Hepatocyte (in vitro differentiated cells): ENCODE measurements at regions not wholly inside any gene's neighbourhood (a gene's known extent, or its start where the extent isn't known, plus 50 kb on each side); places are given as distances from the start of the nearest gene placed in this dataset.
"Not testable (repeated sequence)": the region's sequence is repeated elsewhere in the genome, so short reads cannot be mapped to it uniquely, and the experiment has no call there.

Experiments
- CTCF ChIP-seq: fragments of 200-600 bp; sonication (generic); IDR thresholded peaks from 2 replicates; pipeline ENCODE4 v1.5.1; 2016; ENCODE audit warnings: antibody characterized with exemption, mild to moderate bottlenecking; ENCODE audit not compliant: poor library complexity
- EZH2 ChIP-seq: fragments of 200-600 bp; sonication (generic); IDR thresholded peaks from 2 replicates; pipeline ENCODE4 v1.6.1; 2016; ENCODE audit warnings: antibody characterized with exemption, mild to moderate bottlenecking, borderline replicate concordance
- EZH2phosphoT487 ChIP-seq: fragments of 200-600 bp; sonication (generic); IDR thresholded peaks from one replicate; pipeline ENCODE4 v1.6.1; 2018; ENCODE audit warnings: antibody characterized with exemption, mild to moderate bottlenecking, low read depth, moderate library complexity; ENCODE audit not compliant: unreplicated experiment, severe bottlenecking

- TF ChIP-seq CTCF, EZH2, EZH2phosphoT487: not testable (repeated sequence)
Observed at GRCh38 chr20:29604163-29604562, 1653.3 kb upstream of the DEFB115 start.
